ENCODE measurements at regions not wholly inside any gene's neighbourhood (a gene's known extent, or its start where the extent isn't known, plus 50 kb on each side); places are given as distances from the start of the nearest gene placed in this dataset.

GRCh38 chr7:120041798-120042197, 231.2 kb upstream of the KCND2 start:
- TF ChIP-seq EZH2 (IDR thresholded peaks at IDR 0.05) (no peak), POLR2AphosphoS5 (IDR thresholded peaks at IDR 0.05; ENCODE audit: borderline replicate concordance, low read depth, low read length) (no peak), FOXP2 (optimal IDR thresholded peaks at IDR 0.05; ENCODE audit: control extremely low read depth, extremely low read length, insufficient read depth) (no peak)
